ENCODE measurements at regions not wholly inside any gene's neighbourhood (a gene's known extent, or its start where the extent isn't known, plus 50 kb on each side); places are given as distances from the start of the nearest gene placed in this dataset.
A peak's percentile ranks its signal among the peaks of the same experiment; 100 is the strongest.

DNA sequence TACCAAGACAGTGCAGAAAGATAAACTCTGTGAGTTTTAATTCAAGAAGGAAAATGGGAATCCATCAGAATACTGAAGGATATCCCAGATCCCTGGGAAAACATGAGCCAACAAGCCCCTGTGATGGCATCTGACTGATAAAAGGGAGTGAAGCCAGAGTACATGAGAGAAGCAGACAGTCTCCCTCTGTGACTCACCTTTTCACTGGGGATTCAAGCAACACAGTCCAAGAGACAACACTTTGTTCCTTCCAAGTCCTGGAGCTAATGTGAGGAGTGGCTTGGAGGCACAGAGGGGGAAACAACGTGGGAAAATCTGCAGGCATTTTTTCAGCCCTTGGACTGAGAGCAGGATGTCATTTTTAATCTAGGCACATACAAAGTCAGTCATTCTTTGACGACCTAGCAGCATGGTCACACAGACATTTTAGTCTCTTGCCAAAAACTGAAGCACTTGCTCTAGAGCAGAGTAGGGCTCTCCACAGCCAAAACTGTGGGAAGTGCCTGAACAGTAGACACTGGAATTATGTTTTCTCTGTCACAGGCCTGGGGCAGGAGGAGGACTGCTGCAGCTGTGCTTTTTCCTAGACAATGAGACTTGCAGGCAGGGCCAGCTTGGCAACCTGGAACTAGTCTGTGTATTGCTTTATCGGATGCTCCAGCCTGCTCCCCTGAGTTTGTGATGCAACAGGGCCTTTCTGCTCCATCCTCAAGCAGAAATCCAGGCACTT is 465.0 kb upstream of the GJE1 start:
- DNase-seq: no peak

DNA sequence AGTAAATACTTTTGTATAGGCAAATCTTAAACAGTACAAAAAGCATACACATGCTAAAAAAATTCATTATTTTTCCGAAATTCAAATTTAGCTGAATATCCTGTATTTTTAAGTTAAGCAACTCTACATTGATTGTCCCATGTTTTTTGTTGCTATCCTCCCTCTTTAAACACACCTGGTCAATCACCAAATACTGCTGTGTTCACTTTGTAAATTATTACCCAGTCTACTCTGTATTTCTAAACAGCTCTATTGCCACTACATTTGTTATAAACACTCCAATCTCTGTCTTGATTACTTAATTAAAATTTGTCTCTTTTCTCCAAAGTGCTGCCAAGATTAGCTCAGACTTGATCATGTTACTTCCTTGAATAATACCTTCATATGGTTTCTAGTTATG is 466.5 kb upstream of the GJE1 start:
- no peak for DNase-seq

DNA sequence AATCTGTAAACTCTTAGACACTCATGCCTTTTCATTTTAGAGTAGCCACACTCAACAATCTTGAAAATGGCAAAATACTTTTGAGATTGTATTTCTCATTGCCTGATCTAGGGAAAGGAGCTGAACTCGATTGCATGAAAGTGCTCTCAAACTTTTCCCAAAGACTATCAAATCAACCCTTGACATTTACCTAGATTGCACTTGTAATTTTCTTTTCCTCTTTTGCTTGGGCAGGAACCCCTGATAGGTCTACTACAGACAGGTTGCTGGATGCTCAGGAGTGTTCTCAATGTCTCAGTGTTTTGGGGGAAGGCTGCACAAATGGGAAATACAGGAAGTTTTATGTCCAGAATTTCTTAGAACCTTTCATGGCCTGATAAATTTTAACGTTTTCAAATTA is 468.0 kb upstream of the GJE1 start:
- no peak for DNase-seq

DNA sequence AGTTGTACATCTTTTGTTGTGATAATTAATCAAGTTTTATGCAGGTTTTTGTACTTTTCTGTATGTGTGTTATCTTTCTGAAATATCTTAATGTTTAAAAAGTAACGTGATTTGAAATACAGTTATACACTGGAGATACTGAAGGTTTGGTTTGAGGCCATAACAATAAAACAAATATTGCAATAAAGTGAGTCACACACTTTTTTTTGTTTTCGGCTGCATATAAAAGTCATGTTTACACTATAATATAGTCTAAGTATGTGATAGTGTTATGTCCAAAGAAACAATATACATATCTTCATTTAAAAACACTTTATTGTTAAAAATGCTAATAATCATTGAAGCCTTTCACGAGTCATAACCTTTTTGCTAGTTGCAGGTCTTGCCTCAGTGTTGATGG is 473.1 kb upstream of the GJE1 start:
- no peak for DNase-seq

DNA sequence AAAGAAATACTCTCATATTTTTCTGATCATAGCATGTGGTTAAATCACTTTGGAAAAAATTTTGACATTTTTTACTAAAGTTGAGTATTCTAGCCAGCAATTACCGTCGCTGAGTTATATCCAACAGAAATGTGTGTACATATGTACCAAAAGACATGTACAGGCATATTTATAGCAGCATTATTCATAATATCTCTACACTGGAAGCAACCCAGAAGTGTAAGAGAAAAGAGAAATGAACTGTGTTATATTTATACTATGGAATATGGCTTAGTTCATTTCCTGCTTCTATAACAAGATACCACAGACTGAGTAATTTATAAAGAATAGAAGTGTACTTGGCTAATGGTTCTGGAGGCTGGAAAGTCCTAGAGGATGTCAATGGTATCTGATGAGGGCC is 474.0 kb upstream of the GJE1 start:
- DNase-seq: no peak

DNA sequence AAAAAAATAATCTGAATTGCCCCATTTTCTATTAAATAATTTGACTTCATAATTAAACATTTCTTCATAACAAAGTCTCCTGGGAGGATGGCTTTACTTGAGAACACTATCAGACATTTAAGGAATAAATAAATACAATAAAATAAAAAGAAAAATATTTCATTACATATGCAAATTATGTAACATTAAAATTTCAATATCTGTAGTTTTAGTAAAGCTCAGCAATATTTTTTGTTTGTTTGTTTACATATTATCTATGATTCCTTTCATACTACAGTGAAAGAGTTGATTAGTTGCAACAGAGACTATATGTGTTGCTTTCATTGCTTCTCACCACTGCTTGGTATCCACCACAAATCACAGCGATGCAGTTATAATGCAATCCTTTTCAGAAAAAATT is 474.9 kb upstream of the GJE1 start:
- no peak for DNase-seq

DNA sequence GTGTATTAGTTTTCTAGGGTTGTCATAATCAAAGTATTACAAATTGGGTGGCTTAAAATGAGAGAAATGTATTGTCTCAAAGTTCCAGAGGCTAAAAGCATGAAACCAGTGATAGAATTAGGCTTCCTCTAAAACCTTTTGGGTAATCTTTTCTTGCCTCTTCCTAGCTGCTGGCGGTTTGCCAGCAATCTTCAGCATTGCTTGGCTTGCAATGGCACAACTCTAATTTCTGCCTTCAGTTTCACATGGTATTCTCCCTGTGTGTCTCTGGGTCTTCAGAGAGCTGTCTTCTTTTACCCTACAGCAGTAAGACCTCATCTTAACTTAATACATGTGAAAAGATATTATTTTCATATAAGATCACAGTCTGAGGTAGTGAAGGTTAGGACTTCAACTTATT is 479.1 kb upstream of the GJE1 start:
- DNase-seq: no peak

DNA sequence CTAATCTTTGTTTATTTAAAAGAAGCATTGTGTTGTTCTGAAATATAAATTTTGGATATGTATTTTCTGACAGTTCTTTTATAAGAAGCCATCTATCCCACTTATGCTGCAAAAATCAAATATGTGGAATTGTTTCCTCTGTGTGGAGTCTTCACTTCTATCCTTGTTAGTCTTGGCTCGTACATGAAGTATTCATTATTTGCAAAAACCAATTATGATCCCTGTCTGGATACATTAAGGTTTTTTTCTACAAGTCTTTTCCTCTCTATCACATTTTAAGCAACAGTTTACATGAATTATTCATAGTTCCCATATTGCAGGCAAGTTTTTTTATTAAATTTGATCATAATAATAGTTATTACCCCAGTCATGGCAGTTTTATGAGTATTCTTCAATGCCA is 490.8 kb upstream of the GJE1 start:
- no peak for DNase-seq

DNA sequence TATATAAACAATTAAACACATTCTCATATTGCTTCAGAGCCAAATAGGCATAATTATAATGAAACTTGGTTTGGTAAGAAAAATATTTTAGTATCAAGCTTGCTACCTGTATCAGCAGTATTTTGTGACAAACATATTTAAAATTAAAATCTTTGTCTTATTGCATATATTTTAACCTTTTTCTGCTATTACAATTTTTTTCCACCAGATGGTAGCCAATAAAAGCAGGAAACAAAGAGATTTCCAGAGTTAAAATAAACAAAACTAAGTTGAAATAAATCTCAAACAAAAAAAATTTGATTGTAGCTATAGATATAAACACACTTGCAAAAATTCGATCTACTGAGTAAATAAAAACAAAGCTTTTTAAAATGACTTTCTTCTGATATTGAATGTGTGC is 491.3 kb upstream of the GJE1 start:
- DNase-seq: no peak

DNA sequence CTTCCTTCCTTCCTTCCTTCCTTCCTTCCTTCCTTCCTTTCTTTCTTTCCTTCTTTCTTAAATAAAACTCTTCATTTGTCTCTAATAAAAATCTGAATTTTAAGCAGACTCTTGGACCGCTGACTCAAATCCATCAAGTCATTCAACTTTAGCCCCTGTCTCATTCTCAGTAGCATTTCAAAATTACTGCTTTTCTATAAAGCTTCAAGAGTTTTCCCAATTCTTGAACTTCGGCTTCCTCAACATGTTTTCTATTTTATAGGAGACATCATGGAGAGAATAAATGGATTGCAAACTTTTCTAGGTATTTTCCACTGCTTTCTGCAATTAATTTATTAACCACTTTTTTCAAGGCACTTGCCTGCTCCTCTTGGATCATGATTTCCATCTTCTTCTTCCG is 497.1 kb upstream of the GJE1 start:
- no peak for DNase-seq

DNA sequence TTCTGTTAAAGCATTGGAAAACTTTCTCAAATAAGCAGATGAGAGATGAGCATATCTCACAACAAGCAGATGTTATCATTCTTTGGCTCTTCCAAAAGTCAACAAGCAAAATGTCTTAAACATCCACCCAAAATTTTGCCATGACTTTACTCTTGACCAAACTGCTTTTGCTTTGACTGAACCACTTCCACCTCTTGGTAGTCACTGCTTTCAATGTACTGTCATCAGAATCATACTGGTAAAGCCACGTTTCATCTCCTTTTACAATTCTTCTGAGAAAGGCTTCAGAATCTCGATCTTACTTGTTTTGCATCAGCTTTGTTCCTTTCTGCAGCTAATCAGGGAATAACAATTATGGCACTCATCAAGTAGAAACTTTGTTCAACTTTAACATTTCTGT is 498.5 kb upstream of the GJE1 start:
- no peak for DNase-seq

DNA sequence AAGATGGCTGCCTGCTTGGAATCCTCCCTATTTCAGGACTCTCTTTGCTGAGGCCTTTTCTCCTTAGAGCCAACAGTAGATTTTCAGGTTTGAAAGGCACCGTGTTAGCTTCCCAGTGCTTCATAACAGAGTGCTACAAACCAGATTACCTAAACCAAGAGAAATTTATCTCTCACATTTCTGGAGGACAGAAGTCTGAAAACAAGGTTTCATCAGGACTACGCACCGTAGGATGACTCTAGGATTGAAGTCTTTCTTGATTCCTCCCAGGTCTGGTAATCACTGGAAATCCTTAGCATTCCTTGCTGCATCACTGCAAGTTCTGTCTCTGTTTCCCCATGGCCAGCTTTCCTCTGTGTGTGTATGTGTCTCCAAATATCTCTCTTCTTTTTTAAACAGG is 508.4 kb upstream of the GJE1 start:
- no peak for DNase-seq

DNA sequence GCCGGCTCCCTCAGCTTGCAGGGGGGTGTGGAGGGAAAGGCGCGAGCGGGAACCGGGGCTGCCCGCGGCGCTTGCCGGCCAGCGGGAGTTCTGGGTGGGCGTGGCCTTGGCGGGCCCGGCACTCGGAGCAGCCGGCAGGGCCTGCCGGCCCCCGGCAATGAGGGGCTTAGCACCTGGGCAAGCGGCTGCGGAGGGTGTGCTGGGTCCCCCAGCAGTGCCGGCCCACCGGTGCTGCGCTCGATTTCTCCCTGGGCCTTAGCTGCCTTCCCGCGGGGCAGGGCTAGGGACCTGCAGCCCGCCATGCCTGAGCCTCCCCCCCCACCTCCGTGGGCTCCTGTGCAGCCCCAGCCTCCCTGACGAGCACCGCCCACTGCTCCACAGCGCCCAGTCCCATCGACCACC is 514.5 kb upstream of the GJE1 start:
- no peak for DNase-seq

DNA sequence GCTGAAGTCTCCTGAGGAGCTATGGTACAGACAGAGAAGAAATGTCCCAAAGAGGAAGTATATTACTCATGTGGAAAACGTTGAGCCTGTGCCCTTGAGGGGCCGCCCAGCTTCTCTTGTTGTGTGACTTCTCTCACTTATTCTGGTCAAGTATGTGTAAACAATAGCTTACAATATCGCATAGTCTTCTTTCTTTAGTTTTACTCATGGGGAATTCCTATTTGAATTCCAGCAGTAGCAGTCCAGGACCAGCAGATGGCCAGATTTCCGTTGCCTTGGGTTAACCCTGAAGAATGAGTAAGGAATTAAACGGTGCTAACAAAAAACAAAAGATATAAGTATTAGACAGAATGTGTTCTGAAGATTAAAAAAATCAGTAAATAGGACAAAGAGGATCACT is 522.0 kb upstream of the GJE1 start:
- no peak for DNase-seq

DNA sequence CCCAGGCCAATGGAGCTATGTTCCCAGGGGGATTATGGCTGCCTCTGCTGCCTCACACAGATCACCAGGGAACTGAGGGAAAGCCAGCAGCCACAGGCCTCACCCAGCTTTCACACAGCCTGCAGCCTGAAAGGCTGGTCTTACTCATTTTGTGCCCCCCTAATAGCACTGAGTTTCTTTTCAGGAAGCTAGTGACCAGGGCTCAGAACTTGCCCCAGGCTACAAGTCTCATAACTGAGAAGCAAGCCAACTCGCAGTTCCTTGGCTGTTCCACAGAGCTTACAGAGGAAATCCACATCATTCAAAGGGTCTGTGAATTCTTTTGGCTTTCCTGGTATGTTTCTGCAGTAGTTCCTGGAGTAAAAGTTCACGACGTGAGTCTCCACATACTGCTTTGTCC is 524.8 kb upstream of the GJE1 start:
- DNase-seq: no peak

DNA sequence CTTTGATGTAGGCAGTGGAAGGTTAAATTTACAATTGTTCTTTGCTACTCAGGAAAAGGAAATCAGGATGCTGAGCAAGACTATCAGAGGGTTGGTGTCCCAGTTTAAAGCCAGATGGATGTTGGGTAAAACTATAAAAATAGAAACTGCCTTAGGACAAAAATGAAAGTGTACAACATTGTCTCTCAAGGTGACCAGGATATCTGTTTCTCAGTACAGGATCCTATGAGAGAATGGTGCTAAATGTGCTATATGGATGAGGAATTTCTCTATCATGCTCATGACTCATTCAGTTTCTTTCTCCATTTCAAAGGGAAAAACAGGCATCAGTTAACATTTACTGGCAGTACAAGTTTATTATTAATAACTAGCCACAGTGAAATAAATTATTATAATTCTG is 534.2 kb upstream of the GJE1 start:
- no peak for DNase-seq

DNA sequence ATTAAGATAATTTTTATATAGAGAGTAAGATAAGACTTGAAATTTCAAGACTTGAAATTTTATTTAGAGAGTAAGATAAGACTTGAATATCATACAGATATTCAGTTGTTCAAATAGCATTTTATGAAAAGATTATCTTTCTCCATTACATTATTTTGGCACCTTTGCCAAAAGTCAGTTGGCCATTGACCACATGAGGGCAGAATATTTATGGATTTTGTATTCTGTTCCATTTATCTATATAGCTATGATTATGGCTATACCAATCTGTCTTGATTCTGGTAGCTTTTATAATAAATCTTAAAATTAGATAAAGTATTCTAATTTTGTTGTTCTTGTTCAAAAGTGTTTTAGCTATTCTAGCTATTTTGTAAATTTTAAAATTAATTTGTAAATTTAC is 537.9 kb upstream of the GJE1 start:
- no peak for DNase-seq

DNA sequence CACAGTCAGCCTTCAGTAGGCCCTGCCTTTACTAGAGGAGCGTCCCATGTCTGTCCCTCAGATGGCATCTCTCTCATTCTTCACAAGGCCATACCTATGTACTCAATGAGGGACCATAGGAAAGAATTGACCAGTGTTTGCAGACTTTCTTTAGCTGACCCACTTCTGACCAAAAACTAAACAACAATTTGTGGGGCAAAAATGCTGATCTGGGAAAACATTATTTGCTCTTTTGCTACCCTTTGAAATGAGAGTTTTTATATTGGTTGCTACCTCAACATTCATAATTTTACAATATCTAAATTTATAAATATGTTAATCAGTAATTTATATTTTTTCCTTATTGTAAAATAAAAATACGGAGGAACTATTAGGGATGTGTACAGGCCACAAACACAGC is 539.4 kb upstream of the GJE1 start:
- DNase-seq: no peak

DNA sequence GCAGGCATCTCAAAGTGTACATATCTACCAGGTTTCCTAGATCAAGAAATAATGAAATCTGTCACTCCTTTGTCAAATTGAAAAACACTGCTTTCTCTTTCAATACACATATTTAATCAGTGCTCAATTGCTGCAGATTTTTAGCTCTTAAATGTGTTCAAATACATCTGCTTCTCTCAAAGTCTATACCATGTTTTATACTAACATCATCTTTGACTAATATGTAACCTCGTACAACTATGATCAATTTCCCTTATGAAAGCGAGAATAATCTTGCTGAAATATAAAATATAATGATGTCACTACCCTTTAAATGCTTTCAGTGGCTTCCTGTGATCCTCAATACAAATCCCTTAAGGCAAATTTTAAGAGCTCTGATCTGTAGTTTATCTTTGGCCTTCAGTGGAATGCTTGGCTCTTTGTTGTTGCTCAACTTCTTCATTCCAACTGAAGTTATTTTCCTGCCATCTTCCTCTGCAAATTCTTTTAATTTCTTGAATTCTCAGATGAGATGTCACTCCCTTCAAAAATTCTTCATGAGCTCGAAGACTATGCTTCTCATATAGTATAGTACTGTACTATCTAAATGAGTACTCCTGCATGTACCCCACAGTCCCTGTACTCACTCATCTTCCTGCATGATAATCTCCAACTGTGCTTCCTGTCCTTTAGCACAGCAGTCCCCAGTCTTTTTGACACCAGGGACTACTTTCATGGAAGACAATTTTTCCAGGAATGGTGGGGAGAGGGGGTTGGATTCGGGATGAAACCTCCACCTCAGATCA is 545.1 kb upstream of the GJE1 start:
- DNase-seq: no peak

DNA sequence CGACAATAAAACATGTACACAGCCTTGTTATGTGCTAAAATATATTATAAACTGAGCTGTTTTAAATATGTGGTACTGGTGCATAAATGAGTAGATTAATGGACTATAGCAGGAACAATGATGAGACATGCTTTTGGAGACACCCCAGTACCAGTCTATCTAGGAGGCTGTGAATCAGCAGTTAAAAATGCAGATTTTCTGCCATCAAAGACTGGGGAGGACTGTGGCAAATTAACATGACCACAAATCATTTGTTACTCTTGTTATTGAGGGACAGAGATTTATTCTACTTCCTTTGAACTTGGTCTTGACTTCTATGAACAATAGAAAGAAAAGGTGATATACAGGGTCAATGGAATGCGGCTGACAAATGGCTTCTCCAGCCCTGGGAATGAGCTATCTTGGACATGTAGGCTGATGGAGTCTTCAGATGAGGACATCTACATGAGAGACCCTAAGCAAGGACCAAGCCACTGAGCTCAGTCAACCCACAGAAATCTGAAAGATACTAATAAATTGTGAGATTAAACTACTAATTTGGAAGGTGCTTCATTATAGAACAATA is 551.7 kb upstream of the GJE1 start:
- no peak for DNase-seq

DNA sequence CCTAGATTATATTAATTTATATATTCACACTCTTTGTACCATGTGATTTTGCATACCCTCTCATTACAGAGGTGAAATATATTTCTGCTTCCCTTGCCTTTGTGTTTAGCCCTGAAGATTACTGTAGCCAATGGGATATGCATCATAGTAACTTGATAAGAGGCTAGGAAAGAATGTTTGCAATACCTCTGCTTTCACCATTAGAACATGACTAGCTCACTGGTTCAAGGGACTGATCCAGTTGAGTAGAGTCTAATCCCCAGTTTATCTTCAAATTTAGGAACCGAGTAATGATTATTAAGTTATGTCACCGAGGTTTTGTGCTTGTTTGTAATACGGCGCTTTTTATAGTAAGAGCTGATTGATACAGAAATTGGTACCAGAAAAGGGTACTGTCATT is 552.6 kb upstream of the GJE1 start:
- DNase-seq: no peak

DNA sequence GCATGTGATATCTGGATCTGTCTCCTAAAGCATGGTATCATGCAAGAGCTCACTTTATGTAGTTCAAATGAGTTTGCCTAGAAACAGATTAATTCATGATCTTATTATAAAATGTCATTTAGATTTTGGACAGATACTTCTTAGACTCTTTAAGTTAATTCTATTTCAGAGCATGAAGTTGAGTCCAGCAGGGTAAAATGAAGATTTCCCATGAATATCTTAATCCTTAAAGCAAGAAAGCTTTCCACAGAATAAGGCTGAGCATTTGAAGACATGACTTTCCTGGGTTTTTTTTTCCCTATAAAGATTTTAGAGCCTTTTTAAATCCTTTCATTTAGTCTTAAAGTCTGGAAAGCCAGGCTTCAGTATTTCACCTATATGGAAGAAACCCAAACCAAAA is 556.0 kb upstream of the GJE1 start:
- DNase-seq: no peak

DNA sequence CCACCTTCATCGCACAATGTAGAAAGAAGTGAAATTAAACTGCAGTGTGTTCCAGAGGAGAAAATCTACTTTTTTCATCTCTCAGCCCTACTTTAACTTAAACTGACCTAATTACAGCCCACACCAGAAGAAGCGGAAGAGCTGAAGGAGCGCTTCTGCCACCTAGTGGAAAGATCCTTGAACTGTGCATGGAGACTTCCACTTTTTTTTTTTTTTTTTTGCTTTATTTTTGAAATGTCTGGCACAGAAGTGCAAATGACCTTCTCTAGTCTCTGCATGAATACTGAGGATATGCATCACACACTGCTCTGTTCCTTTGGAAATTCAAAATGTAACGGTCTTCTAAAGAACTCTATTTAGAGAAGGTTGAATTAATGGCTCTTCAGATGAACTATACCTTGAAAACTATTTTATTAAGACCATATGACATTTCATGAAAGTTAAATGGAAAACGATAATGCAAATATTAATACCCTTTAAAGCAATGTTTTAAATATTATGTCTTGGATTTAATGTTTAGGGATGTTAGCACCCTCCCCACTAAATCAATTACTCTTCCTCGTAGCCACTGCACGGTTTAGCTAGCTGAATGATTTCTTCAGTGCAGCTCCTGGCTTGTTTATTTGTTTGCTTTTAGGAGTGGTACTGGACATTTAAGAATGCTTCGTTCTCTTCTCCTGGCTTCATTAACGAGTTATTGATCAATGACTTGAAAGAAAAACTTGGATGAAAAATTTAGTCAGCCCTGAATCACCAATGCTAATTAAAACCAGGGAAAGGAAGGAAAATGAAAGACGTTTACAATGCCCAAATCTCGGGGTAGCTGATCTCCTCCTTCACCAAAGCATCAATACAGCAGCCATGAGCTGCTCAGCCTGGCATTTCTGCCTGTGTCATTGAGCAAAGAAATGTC is 569.6 kb upstream of the GJE1 start:
- DNase-seq: peak in 4 of 5 experiments; percentile 33 to 80 (median 46)

All from T-helper 2 cell (primary cell).